HG02623 (cell line): ENCODE measurements at regions not wholly inside any gene's neighbourhood (a gene's known extent, or its start where the extent isn't known, plus 50 kb on each side); places are given as distances from the start of the nearest gene placed in this dataset.

ENCODE experiments used
- ATAC-seq: cut with Tn5 transposase; IDR thresholded peaks from one replicate; pipeline ENCODE4 v1.9.1; 2021; ENCODE audit warnings: moderate library complexity; ENCODE audit not compliant: unreplicated experiment

- no peak for ATAC-seq
Measured at GRCh38 chr12:38547586-38547985, 231.0 kb downstream of the ALG10B start.

- ATAC-seq = no peak
Measured at GRCh38 chr12:38555620-38556591, 239.3 kb downstream of the ALG10B start.

- no peak for ATAC-seq
Measured at GRCh38 chr12:38556647-38557046, 240.1 kb downstream of the ALG10B start.

DNA sequence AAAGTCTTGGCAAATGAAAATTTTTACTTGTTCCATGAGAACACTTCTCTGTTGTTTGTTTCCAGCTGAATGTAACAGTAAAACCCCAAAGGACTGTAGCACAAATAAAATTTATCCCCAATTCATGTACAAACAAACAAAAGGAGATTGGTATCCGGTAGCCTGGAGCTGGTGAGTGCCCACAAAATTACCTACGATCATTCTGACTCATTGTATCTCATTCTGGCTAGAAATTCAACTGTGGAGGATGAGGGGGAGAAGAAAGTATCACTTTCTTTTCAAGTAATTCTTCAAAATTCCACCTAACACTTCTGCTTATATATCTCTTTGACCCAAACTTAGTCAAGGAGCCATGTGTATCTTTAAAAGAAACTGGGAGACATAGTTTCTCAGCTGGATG is 268.5 kb downstream of the ALG10B start:
- ATAC-seq = no peak

DNA sequence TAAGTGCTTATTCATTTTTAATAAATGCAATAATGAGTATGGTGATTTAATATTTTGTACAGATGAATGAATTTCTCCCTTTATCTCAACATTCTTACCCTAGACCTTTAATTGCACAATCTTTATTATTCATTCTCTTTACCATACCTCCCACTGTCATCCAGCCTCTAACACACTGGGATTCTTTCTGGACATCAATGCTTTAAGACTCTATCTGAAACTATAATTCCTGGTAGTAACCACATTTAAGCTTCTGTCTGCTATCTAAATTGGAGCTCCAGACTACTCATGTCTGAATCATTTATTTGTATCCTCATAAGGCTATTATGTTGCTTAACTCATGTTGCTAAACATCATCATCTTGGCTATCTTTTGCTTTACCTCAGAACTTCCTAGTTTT is 270.2 kb downstream of the ALG10B start:
- ATAC-seq = no peak

- no peak for ATAC-seq
Measured at GRCh38 chr12:38587594-38587993, 271.0 kb downstream of the ALG10B start.

GRCh38 chr12:38588624-38589305 is 272.2 kb downstream of the ALG10B start:
- ATAC-seq = no peak

DNA sequence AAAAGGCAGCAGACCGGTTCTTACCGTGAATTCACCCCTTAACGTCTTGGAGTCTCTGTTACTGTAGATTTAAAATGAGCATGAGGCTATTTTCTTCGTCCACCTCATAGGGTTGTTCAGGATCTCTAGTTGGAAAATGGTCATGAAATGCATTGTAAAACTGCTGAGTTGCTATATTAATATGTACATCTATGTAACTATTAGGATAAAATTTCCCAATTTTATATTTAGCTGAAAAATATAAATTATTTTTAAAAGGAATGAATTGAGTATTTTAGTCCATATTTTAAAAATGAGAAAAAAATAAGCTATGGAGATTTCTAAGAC is 272.7 kb downstream of the ALG10B start:
- ATAC-seq = no peak

DNA sequence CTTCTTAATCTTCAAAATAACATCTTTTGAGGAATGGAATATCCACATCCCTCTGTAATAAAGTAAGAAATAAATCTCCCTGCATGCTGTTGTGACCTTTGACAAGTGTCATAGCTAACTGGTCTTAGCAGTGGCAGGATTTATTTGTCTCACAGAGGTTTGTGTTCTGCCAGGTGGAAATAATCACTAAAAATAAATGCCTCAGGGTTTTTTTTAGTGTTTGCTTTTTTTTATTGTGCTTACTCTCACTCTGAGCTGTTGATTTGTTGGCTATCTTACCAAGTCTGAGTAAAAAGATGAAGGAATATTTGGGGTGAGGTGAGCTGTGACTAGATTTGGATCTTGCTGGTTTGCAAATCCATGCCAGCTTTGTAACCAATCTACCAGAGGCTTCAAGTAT is 285.4 kb downstream of the ALG10B start:
- ATAC-seq = no peak
